HG02759 (cell line): ENCODE measurements at regions not wholly inside any gene's neighbourhood (a gene's known extent, or its start where the extent isn't known, plus 50 kb on each side); places are given as distances from the start of the nearest gene placed in this dataset.

Experiments
- ATAC-seq: cut with Tn5 transposase; IDR thresholded peaks from one replicate; pipeline ENCODE4 v1.9.1; 2021; ENCODE audit warnings: mild to moderate bottlenecking, moderate library complexity; ENCODE audit not compliant: unreplicated experiment

GRCh38 chr3:72153477-72154314 is 368.7 kb upstream of the PROK2 start:
- ATAC-seq: no peak

DNA sequence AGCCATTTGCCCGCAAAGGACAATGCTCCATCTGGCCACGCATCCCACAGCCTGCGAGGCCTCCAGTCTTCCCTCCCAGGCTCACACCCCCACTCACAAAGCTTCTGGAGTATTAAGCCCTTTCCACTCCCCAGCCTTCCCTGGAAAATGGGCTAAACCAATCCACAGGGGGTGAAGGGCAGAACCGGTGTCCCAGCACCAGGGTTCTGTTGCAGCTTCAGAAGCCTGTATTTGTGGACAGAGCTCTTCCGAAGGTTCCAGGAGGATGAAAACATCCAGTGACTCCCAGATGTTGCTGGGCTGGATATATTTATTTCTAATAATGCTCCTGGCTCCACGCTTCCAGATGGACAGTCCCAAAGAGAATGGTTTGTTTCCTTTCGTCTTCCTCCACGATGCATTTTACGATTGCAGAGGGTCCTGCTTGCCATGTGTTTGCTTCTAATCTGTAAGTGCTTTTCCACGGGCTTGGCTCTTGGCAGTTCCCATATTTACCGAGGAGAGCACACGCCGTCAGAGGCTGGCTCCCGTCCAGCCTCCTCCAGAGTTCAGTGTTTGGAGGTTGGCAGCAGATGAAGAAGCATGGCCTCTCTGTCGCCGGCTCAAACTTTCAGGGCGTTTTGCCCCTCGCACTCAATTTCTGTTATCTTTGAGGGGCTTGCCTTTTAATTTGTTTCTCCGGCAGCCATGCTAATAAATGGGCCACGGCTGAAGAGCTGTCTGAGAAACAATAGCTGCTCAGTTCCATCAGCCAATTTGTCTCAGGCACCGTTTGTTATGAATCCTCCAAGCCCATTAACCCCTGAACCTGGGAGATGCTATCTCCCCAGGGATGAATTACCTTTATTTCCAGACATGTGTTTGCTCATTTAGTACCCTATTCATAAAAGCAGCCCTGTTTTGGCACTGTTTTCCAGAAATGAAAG is 367.9 kb upstream of the PROK2 start:
- no peak for ATAC-seq

GRCh38 chr3:72151465-72152238 is 366.7 kb upstream of the PROK2 start:
- no peak for ATAC-seq

DNA sequence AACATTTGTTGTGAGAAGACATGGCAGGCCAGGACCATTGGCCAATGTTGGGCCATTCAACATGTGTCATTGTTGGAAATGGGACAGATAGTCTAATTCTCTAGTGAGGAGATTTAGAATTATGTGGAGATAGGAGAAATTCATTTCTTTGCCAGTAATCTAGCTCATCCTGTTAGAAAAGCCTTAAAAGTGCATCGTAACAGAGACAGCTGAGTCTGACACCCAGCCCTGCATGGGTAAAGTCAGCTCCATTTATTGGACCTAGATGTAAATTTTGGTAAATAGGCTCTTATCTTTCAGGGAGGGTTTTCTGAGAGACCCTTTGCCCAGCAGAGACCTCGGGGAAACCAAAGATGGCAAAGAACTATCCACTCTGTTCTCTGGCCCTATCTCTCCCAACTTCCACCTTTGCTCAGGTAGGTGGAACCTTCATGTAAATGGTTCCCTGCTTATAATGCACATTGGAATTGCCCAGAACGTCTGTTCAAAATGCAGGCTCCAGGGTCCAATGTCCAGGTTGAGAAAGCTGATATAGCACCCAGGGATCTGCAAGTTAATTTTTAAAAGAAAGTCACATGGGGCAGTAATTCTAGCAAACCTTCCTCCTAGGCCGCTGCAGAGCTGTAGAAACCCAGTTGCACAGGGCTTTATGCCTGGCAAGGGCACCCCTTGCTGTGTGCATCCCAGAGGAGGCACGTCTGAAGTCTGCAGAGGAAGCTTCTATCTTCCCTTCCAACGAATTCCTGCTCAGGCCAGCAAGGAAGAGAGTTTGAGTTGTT is 365.9 kb upstream of the PROK2 start:
- ATAC-seq: no peak

DNA sequence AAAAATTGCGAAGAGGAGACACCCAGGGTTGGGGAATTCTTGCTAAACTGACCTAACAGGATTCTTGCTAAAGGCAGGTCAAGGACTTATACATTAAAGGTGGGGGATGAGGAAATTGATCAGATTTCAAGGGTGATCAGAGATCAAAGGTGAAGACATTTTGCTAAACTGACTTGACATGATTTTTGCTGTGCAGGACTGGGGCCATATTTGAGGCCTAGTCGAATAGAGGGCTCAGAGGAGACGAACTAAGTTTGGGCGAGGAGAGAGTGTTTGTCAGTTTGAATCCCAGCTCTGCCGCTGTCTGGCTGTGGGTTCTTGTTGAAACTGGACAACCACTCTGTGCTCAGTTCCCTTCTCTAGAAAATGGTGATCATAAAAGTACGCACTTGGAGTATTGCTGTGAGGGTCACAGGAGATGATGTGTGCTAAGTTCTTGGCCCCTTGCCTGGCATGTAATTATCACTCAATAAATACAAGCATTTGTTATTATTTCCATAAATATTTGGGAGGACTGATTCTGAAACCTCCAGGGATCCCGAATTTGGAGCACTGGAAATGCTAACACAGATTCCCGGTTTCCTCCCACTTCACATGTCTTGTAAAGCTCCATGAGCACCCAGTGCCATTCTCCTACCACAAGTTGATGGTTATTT is 364.8 kb upstream of the PROK2 start:
- ATAC-seq: no peak

GRCh38 chr3:72147600-72147999 is 362.7 kb upstream of the PROK2 start:
- ATAC-seq: no peak

GRCh38 chr3:72145506-72146380 is 360.8 kb upstream of the PROK2 start:
- ATAC-seq: no peak

GRCh38 chr3:72144773-72145505 is 360.0 kb upstream of the PROK2 start:
- ATAC-seq: peak; percentile 81

DNA sequence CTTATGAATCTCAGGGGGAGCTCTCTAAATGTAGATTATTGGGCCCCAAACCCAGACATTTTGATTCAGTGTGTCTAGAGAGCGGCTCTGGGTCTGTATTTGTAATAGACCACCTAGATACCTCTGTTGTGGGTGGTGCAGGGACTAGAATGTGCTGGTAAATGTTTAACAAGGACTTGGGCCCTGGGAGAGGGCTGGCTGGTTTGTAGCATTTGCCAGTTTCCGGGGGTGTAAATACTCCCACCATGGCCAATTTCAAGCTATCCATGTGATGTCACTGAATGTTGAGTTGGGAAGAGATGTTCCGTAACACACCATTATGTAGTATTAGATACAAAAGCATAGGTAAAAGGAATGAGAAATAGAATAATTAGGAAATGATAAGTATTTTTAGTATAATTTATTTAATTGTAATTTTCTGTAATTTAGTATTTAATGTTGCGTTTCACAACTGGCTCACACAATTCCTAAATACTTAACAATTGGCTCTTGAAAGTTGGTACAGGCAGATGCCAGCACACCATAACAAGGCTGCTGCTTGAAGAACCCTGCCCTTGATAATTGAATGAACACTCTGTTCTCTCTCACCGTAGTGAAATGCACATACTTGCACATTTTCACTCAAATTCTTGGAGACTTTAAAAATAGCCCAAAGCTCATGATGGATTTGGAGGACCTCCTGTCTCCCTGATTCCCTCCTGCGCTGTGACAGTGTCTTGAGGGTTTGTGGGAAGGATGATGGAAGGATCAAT is 359.2 kb upstream of the PROK2 start:
- no peak for ATAC-seq

DNA sequence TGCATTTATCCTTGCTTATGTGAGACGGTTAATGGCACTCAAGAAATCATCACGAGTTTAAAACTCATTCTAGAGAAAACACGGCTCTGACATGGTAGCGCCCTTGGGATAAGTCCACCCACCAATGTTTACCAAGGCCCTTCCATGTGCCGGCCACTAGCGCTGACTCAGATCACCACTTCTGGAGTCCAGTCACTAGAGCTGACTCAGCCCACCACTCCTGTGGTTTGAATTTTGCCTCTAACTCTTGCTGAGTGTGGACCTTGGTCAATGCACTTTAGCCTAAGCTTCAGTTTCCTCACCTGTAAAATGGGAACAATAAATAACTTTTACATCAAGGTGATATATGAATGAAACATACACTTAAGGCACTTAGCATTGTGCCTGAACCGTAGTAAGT is 358.4 kb upstream of the PROK2 start:
- no peak for ATAC-seq

- no peak for ATAC-seq
Observed at GRCh38 chr3:72142028-72142427, 357.1 kb upstream of the PROK2 start.

- no peak for ATAC-seq
Observed at GRCh38 chr3:72141264-72141663, 356.3 kb upstream of the PROK2 start.

DNA sequence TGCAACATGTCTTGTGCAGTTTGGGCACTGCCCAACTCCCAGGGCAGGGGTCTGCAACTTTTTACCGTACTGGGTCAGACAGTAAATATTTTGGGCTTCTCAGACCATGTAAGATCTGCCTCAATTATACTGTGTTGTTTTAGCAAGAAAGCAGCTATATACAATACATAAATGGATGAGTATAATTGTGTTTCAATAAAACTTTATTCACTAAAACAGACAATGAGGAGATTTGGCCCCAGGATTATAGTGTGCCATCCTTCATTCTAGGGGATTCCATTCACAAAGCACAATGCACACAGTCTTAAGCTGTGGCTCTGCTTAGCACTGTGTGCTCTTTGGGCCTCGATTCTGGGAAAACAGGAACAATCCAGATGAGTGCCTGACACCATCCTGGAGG is 354.4 kb upstream of the PROK2 start:
- no peak for ATAC-seq

GRCh38 chr3:72137865-72138861 is 353.2 kb upstream of the PROK2 start:
- peak; percentile 55 for ATAC-seq

GRCh38 chr3:72135636-72136035 is 350.7 kb upstream of the PROK2 start:
- no peak for ATAC-seq

DNA sequence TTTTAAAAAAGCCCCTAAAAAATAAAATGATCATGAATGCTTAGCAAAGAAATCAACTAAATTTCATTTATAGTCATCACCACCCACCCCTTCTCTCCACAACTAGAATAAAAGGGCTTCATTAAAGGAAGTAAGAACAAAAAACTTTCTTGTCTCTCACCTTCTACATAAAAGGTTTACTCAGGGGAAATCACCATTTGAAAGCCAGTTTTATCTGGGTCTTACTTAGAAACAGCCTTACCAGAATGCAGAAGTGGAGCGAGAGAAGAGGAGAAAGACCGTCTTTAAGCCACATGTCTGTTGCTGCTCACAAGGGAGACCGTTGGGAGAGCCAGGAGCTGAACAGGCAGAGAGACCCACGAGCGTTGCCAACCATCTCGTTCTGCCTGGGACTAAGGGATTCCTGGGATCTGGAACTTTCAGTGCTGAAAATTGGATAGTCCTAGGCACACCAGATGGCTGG is 350.1 kb upstream of the PROK2 start:
- peak; percentile 57 for ATAC-seq
